PFSK-1 (cell line): ENCODE measurements at regions not wholly inside any gene's neighbourhood (a gene's known extent, or its start where the extent isn't known, plus 50 kb on each side); places are given as distances from the start of the nearest gene placed in this dataset.

Source experiments
- FOXP2 ChIP-seq: optimal IDR thresholded peaks from 2 replicates; pipeline ENCODE3; 2011; ENCODE audit warnings: borderline replicate concordance, control low read depth, inconsistent platforms; ENCODE audit not compliant: insufficient read depth; ENCODE audit errors: extremely low read length, extremely low read depth
- POLR2AphosphoS5 ChIP-seq: IDR thresholded peaks from 2 replicates; pipeline ENCODE4 v1.6.1; 2012; ENCODE audit warnings: low read depth, mild to moderate bottlenecking, control low read depth, low read length, moderate library complexity

- TF ChIP-seq FOXP2, result no peak
- TF ChIP-seq POLR2AphosphoS5, result no peak
Measured at GRCh38 chr2:200084036-200084435, 128.7 kb downstream of the MAIP1 start.
